NCI-H2196 treated with DMSO at 0.1 percent for 48 hours (cell line): ENCODE measurements at regions not wholly inside any gene's neighbourhood (a gene's known extent, or its start where the extent isn't known, plus 50 kb on each side); places are given as distances from the start of the nearest gene placed in this dataset.
"Not testable (repeated sequence)": the region's sequence is repeated elsewhere in the genome, so short reads cannot be mapped to it uniquely, and the experiment has no call there.

ENCODE experiments used
- DNase-seq: peaks from one replicate; lab custom pipeline; 2025; ENCODE audit not compliant: unreplicated experiment; lab: John Stamatoyannopoulos, UW

GRCh38 chr6:139961190-139961589 is 586.7 kb upstream of the CITED2 start:
- DNase-seq, result no peak

- DNase-seq, result no peak
Observed at GRCh38 chr6:139960671-139961070, 586.2 kb upstream of the CITED2 start.

- no peak for DNase-seq
Observed at GRCh38 chr6:139955366-139956155, 581.1 kb upstream of the CITED2 start.

GRCh38 chr6:139954463-139955071 is 580.1 kb upstream of the CITED2 start:
- no peak for DNase-seq

- DNase-seq, result not testable (repeated sequence)
Observed at GRCh38 chr6:139953780-139954179, 579.3 kb upstream of the CITED2 start.

GRCh38 chr6:139951172-139951571 is 576.7 kb upstream of the CITED2 start:
- no peak for DNase-seq

- no peak for DNase-seq
Observed at GRCh38 chr6:139944976-139945375, 570.5 kb upstream of the CITED2 start.

- DNase-seq, result no peak
Observed at GRCh38 chr6:139944131-139944530, 569.7 kb upstream of the CITED2 start.

- no peak for DNase-seq
Observed at GRCh38 chr6:139943391-139943790, 568.9 kb upstream of the CITED2 start.

- DNase-seq, result no peak
Observed at GRCh38 chr6:139942331-139942730, 567.9 kb upstream of the CITED2 start.

GRCh38 chr6:139941826-139942225 is 567.4 kb upstream of the CITED2 start:
- no peak for DNase-seq

GRCh38 chr6:139940741-139941729 is 566.6 kb upstream of the CITED2 start:
- DNase-seq, result no peak

- no peak for DNase-seq
Observed at GRCh38 chr6:139939189-139939979, 564.9 kb upstream of the CITED2 start.

GRCh38 chr6:139932671-139933070 is 558.2 kb upstream of the CITED2 start:
- DNase-seq, result no peak

GRCh38 chr6:139931747-139932146 is 557.3 kb upstream of the CITED2 start:
- DNase-seq, result no peak

GRCh38 chr6:139927742-139928305 is 553.4 kb upstream of the CITED2 start:
- DNase-seq, result no peak

GRCh38 chr6:139927236-139927635 is 552.8 kb upstream of the CITED2 start:
- no peak for DNase-seq

GRCh38 chr6:139926711-139927110 is 552.3 kb upstream of the CITED2 start:
- no peak for DNase-seq

GRCh38 chr6:139925894-139926641 is 551.6 kb upstream of the CITED2 start:
- no peak for DNase-seq
